WERI-Rb-1 (cell line): ENCODE measurements at regions not wholly inside any gene's neighbourhood (a gene's known extent, or its start where the extent isn't known, plus 50 kb on each side); places are given as distances from the start of the nearest gene placed in this dataset.

ENCODE experiments used
- DNase-seq: peaks from one replicate; pipeline ENCODE4 v3.0.0-alpha.2; 2020
- H3K27ac ChIP-seq: fragments of 250-450 bp; sonication (Bioruptor Pico); 2 replicates; pipeline ENCODE4 v1.5.1; 2020; ENCODE audit warnings: mild to moderate bottlenecking, moderate library complexity
- H3K27me3 ChIP-seq: fragments of 250-450 bp; sonication (Bioruptor Pico); 2 replicates; pipeline ENCODE4 v1.5.1; 2021; ENCODE audit warnings: mild to moderate bottlenecking, low read depth, moderate library complexity; ENCODE audit not compliant: insufficient read depth, severe bottlenecking
- H3K36me3 ChIP-seq: fragments of 250-450 bp; sonication (Bioruptor Pico); 2 replicates; pipeline ENCODE4 v1.5.1; 2020; ENCODE audit warnings: mild to moderate bottlenecking, moderate library complexity
- H3K4me3 ChIP-seq: 2 replicates; pipeline ENCODE4 v1.5.1; 2011; ENCODE audit warnings: low read depth, mild to moderate bottlenecking, control low read depth, low read length
- H3K9me3 ChIP-seq: fragments of 250-450 bp; sonication (Bioruptor Pico); 2 replicates; pipeline ENCODE4 v1.5.1; 2021; ENCODE audit warnings: mild to moderate bottlenecking, moderate library complexity; ENCODE audit not compliant: severe bottlenecking
- CTCF ChIP-seq: IDR thresholded peaks from 2 replicates; pipeline ENCODE4 v1.5.1; 2011; ENCODE audit warnings: low read depth, mild to moderate bottlenecking, control low read depth, inconsistent platforms, low read length

- DNase-seq: no peak
- Histone ChIP-seq H3K27ac (no peak overlapping the region), H3K27me3 (peaks cover 3% of the 10 kb centered on the region), H3K4me3 (no peak overlapping the region), H3K36me3 (no peaks in the 10 kb centered on the region), H3K9me3 (no peaks in the 10 kb centered on the region)
- no peak for TF ChIP-seq CTCF
Observed at GRCh38 chr6:167677422-167677789, 149.3 kb upstream of the AFDN start.

GRCh38 chr6:167678102-167679101 is 148.3 kb upstream of the AFDN start:
- DNase-seq: peak; percentile 75
- no peak overlapping the region for H3K27ac ChIP-seq
- H3K36me3 ChIP-seq: no peaks in the 10 kb centered on the region
- no peak for TF ChIP-seq CTCF
- H3K27me3 ChIP-seq: peaks cover 3% of the 10 kb centered on the region
- H3K9me3 ChIP-seq: no peaks in the 10 kb centered on the region
- peak overlapping the region; percentile 54 for H3K4me3 ChIP-seq

DNA sequence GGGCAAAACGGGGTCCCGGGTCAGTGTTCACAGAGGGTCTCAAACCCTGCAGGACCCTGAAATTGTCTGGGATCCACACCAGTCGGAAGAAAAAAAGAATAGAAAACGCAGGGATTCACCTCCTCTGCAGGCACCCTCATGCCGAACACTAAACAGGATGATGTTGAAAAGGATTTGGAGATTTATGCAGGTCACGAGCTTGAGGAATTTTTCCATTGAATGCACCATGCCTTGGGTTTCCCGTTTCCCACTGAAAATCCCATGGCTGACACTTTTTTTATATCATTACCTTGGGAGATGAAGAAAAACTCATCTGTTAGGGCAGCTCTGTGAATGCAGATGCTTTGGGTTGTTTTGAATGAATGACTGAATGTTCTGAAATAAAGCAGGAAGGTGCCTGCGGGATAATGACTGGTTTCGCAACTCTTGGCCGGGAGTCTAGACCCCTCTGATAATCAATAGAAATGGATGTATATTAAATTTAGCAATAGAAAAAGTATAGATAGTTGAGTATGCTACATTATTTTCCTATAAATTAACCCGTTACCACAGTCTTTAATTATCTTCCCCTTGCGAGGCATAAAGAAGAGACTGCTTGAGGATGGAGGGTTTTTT is 147.5 kb upstream of the AFDN start:
- no peak overlapping the region for H3K27ac ChIP-seq
- TF ChIP-seq CTCF: no peak
- H3K9me3 ChIP-seq: no peaks in the 10 kb centered on the region
- no peak for DNase-seq
- peaks cover 3% of the 10 kb centered on the region for H3K27me3 ChIP-seq
- H3K36me3 ChIP-seq: no peaks in the 10 kb centered on the region
- H3K4me3 ChIP-seq: peak overlapping the region; percentile 54

- no peak for DNase-seq
- TF ChIP-seq CTCF: no peak
- H3K9me3 ChIP-seq: no peaks in the 10 kb centered on the region
- H3K27ac ChIP-seq: no peak overlapping the region
- no peak overlapping the region for H3K4me3 ChIP-seq
- no peaks in the 10 kb centered on the region for H3K36me3 ChIP-seq
- H3K27me3 ChIP-seq: peaks cover 3% of the 10 kb centered on the region
Observed at GRCh38 chr6:167679790-167680604, 146.7 kb upstream of the AFDN start.

- no peaks in the 10 kb centered on the region for H3K9me3 ChIP-seq
- no peak overlapping the region for H3K27ac ChIP-seq
- H3K27me3 ChIP-seq: peaks cover 3% of the 10 kb centered on the region
- no peak for DNase-seq
- TF ChIP-seq CTCF: no peak
- no peaks in the 10 kb centered on the region for H3K36me3 ChIP-seq
- H3K4me3 ChIP-seq: no peak overlapping the region
Observed at GRCh38 chr6:167680605-167681149, 146.0 kb upstream of the AFDN start.
